RWPE2 (cell line): ENCODE measurements at regions not wholly inside any gene's neighbourhood (a gene's known extent, or its start where the extent isn't known, plus 50 kb on each side); places are given as distances from the start of the nearest gene placed in this dataset.

Experiments
- ATAC-seq: fragments of 200-7000 bp; cut with Tn5 transposase; 3 replicates; pipeline ENCODE4 v1.9.1; 2021; ENCODE audit warnings: low read depth
- DNase-seq: peaks from one replicate; pipeline ENCODE4 v3.0.0-alpha.2; 2020; ENCODE audit warnings: low spot score
- H3K27ac ChIP-seq: fragments of 450-650 bp; 2 replicates; pipeline ENCODE4 v1.5.1; 2017; ENCODE audit warnings: mild to moderate bottlenecking; ENCODE audit not compliant: poor library complexity, severe bottlenecking
- H3K27me3 ChIP-seq: fragments of 250-450 bp; sonication (Bioruptor Pico); 2 replicates; pipeline ENCODE4 v1.5.1; 2021; ENCODE audit warnings: mild to moderate bottlenecking, moderate library complexity; ENCODE audit not compliant: insufficient read depth, poor library complexity, severe bottlenecking
- H3K36me3 ChIP-seq: fragments of 250-450 bp; sonication (Bioruptor Pico); 2 replicates; pipeline ENCODE4 v1.5.1; 2020; ENCODE audit warnings: low read depth, mild to moderate bottlenecking, moderate library complexity
- H3K4me1 ChIP-seq: fragments of 250-450 bp; sonication (Bioruptor Pico); 2 replicates; pipeline ENCODE4 v1.5.1; 2021; ENCODE audit warnings: mild to moderate bottlenecking, moderate library complexity; ENCODE audit not compliant: insufficient read depth, poor library complexity, severe bottlenecking
- H3K4me3 ChIP-seq: fragments of 250-450 bp; sonication (Bioruptor Pico); 2 replicates; pipeline ENCODE4 v1.5.1; 2021; ENCODE audit warnings: mild to moderate bottlenecking, moderate library complexity; ENCODE audit not compliant: severe bottlenecking
- H3K9me3 ChIP-seq: fragments of 250-450 bp; sonication (Bioruptor Pico); 2 replicates; pipeline ENCODE4 v1.5.1; 2021; ENCODE audit warnings: mild to moderate bottlenecking, moderate library complexity; ENCODE audit not compliant: severe bottlenecking
- TF ChIP-seq, protein P1 (sequence below): fragments of 450-650 bp; IDR thresholded peaks from one replicate; pipeline ENCODE4 v1.5.1; 2017; ENCODE audit warnings: mild to moderate bottlenecking, moderate library complexity; ENCODE audit not compliant: poor library complexity, severe bottlenecking

DNA sequence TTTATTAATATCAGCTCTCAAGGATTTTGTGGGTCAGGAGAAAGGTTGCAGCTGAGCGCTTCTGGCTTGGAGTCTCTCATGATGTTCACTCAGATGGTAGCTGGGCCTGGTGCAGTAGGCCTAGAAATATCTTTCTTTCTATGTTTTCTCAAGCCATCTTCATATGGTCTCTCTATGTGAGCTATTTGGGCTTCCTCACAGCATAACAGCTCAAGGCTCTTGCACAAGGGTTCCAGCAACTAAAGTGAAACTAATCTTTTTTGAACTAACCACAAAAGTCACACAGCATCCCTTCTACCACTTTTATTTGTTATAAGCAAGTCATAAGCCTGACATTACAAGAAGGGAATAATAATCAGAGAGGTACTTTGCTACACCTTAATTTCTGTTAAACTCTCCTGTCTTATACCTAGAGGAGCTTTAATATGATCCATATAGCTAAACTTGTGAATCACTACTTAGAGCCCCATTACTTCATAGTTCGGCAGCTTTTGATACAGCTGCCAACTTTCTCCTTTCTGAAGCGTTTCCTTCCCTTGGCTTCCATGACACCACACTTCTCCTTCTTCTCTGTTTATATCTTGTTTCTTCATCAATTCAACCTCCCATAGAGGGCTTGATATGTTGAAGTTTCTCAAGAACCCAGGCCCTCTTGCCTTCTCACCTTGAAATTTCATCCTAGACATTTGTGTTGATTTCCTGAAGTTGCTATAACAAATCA lies 720.2 kb downstream of the LTN1 start:
- Histone ChIP-seq H3K27ac (no peak overlapping the region), H3K27me3 (no peaks in the 10 kb centered on the region), H3K9me3 (no peaks in the 10 kb centered on the region), H3K4me1 (no peaks in the 10 kb centered on the region), H3K36me3 (no peaks in the 10 kb centered on the region), H3K4me3 (no peak overlapping the region)
- TF ChIP-seq, protein P1, sequence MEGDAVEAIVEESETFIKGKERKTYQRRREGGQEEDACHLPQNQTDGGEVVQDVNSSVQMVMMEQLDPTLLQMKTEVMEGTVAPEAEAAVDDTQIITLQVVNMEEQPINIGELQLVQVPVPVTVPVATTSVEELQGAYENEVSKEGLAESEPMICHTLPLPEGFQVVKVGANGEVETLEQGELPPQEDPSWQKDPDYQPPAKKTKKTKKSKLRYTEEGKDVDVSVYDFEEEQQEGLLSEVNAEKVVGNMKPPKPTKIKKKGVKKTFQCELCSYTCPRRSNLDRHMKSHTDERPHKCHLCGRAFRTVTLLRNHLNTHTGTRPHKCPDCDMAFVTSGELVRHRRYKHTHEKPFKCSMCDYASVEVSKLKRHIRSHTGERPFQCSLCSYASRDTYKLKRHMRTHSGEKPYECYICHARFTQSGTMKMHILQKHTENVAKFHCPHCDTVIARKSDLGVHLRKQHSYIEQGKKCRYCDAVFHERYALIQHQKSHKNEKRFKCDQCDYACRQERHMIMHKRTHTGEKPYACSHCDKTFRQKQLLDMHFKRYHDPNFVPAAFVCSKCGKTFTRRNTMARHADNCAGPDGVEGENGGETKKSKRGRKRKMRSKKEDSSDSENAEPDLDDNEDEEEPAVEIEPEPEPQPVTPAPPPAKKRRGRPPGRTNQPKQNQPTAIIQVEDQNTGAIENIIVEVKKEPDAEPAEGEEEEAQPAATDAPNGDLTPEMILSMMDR: no peak
- DNase-seq: no peak
- no peak for ATAC-seq

- TF ChIP-seq, protein P1: no peak
- Histone ChIP-seq H3K27ac (no peak overlapping the region), H3K36me3 (no peaks in the 10 kb centered on the region), H3K27me3 (no peaks in the 10 kb centered on the region), H3K9me3 (no peaks in the 10 kb centered on the region), H3K4me1 (no peaks in the 10 kb centered on the region), H3K4me3 (no peak overlapping the region)
- DNase-seq (no peak), ATAC-seq (no peak)
Measured at GRCh38 chr21:28269173-28269572, 723.5 kb downstream of the LTN1 start.

GRCh38 chr21:28268685-28269084 lies 724.0 kb downstream of the LTN1 start:
- no peaks in the 10 kb centered on the region for H3K27me3 ChIP-seq
- ATAC-seq: no peak
- TF ChIP-seq, protein P1: no peak
- no peak for DNase-seq
- H3K27ac ChIP-seq: no peak overlapping the region
- no peaks in the 10 kb centered on the region for H3K9me3 ChIP-seq
- no peaks in the 10 kb centered on the region for H3K36me3 ChIP-seq
- H3K4me1 ChIP-seq: no peaks in the 10 kb centered on the region
- no peak overlapping the region for H3K4me3 ChIP-seq

- H3K4me1 ChIP-seq: no peaks in the 10 kb centered on the region
- DNase-seq (no peak), ATAC-seq (no peak)
- H3K27ac ChIP-seq: no peak overlapping the region
- no peaks in the 10 kb centered on the region for H3K27me3 ChIP-seq
- no peaks in the 10 kb centered on the region for H3K9me3 ChIP-seq
- no peaks in the 10 kb centered on the region for H3K36me3 ChIP-seq
- no peak overlapping the region for H3K4me3 ChIP-seq
- TF ChIP-seq, protein P1: no peak
Measured at GRCh38 chr21:28267449-28267848, 725.2 kb downstream of the LTN1 start.

- H3K4me1 ChIP-seq: no peaks in the 10 kb centered on the region
- H3K9me3 ChIP-seq: no peaks in the 10 kb centered on the region
- ATAC-seq (no peak), DNase-seq (no peak)
- H3K27ac ChIP-seq: no peak overlapping the region
- TF ChIP-seq, protein P1: no peak
- no peaks in the 10 kb centered on the region for H3K27me3 ChIP-seq
- no peaks in the 10 kb centered on the region for H3K36me3 ChIP-seq
- no peak overlapping the region for H3K4me3 ChIP-seq
Measured at GRCh38 chr21:28266061-28266460, 726.6 kb downstream of the LTN1 start.
